Astrocyte of the cerebellum (primary cell): ENCODE measurements at regions not wholly inside any gene's neighbourhood (a gene's known extent, or its start where the extent isn't known, plus 50 kb on each side); places are given as distances from the start of the nearest gene placed in this dataset.

Source experiments
- DNase-seq: peaks from one replicate; pipeline ENCODE4 v3.0.0-alpha.2; 2011; ENCODE audit warnings: low read depth
- H3K4me3 ChIP-seq: 2 replicates; pipeline ENCODE4 v1.5.1; 2011; ENCODE audit warnings: mild to moderate bottlenecking, low read depth, low read length, moderate library complexity
- CTCF ChIP-seq: IDR thresholded peaks from 2 replicates; pipeline ENCODE4 v1.5.1; 2012; ENCODE audit warnings: low read length, low read depth, moderate library complexity, mild to moderate bottlenecking; ENCODE audit errors: missing control alignments
- in situ Hi-C: cut with HindIII; loops from 2 replicates; pipeline ENCODE4 v1.10.0; 2017; ENCODE audit warnings: low sequenced_read_pairs

- H3K4me3 ChIP-seq, result no peak overlapping the region
- DNase-seq, result no peak
- no peak for TF ChIP-seq CTCF
- in situ Hi-C loops, result no loop called here
Observed at GRCh38 chr15:96049766-96050165, 280.7 kb upstream of the NR2F2 start.

GRCh38 chr15:96051598-96051997, 278.9 kb upstream of the NR2F2 start:
- in situ Hi-C loops, result no loop called here
- no peak for DNase-seq
- no peak overlapping the region for H3K4me3 ChIP-seq
- TF ChIP-seq CTCF, result no peak

GRCh38 chr15:96052154-96052553, 278.3 kb upstream of the NR2F2 start:
- no peak overlapping the region for H3K4me3 ChIP-seq
- no peak for TF ChIP-seq CTCF
- no peak for DNase-seq
- in situ Hi-C loops, result no loop called here

- in situ Hi-C loops, result no loop called here
- peak overlapping the region; percentile 23 for H3K4me3 ChIP-seq
Observed at GRCh38 chr15:96052572-96053030, 277.9 kb upstream of the NR2F2 start.

GRCh38 chr15:96053031-96053780, 277.3 kb upstream of the NR2F2 start:
- in situ Hi-C loops, result no loop called here
- no peak for TF ChIP-seq CTCF
- H3K4me3 ChIP-seq, result peak overlapping the region; percentile 23

More at GRCh38 chr15:96052572-96053030, 277.9 kb upstream of the NR2F2 start:
- no peak for TF ChIP-seq CTCF
- no peak for DNase-seq

GRCh38 chr15:96053781-96054428, 276.6 kb upstream of the NR2F2 start:
- in situ Hi-C loops, result no loop called here
- H3K4me3 ChIP-seq, result no peak overlapping the region

More at GRCh38 chr15:96053031-96053780, 277.3 kb upstream of the NR2F2 start:
- DNase-seq, result no peak

More at GRCh38 chr15:96053781-96054428, 276.6 kb upstream of the NR2F2 start:
- no peak for TF ChIP-seq CTCF
- no peak for DNase-seq
